HCT116 (cell line): ENCODE measurements at regions not wholly inside any gene's neighbourhood (a gene's known extent, or its start where the extent isn't known, plus 50 kb on each side); places are given as distances from the start of the nearest gene placed in this dataset.

Experiments
- CEBPB ChIP-seq: IDR thresholded peaks from 2 replicates; pipeline ENCODE4 v1.6.1; 2012; ENCODE audit warnings: low read depth
- CTCF ChIP-seq, 3 experiments: fragments of 200-600 bp in 1 of 3; sonication (generic) in 1 of 3; IDR thresholded peaks in 2 of 3; conservative IDR thresholded peaks in 1 of 3; 2 replicates each; pipeline ENCODE4 v1.5.1; 2012 to 2017; ENCODE audit warnings: low read depth in 2 of 3, low read length in 2 of 3, antibody characterized with exemption in 1 of 3, borderline replicate concordance in 1 of 3, control low read depth in 1 of 3, mild to moderate bottlenecking in 1 of 3, mixed read lengths in 1 of 3, mixed run types in 1 of 3, moderate library complexity in 1 of 3; ENCODE audit not compliant: insufficient read depth in 1 of 3
- EZH2 ChIP-seq: fragments of 200-600 bp; sonication (generic); IDR thresholded peaks from 2 replicates; pipeline ENCODE4 v1.6.1; 2017; ENCODE audit warnings: antibody characterized with exemption, mixed run types
- EZH2phosphoT487 ChIP-seq: fragments of 200-600 bp; IDR thresholded peaks from 2 replicates; pipeline ENCODE4 v1.6.1; 2018; ENCODE audit warnings: antibody characterized with exemption, borderline replicate concordance
- POLR2A ChIP-seq: IDR thresholded peaks from 2 replicates; pipeline ENCODE4 v1.7.0; 2011; ENCODE audit warnings: borderline replicate concordance; ENCODE audit not compliant: insufficient read depth, insufficient read length; ENCODE audit errors: extremely low read depth
- POLR2AphosphoS5 ChIP-seq: IDR thresholded peaks from 2 replicates; pipeline ENCODE4 v1.6.1; 2011; ENCODE audit warnings: mild to moderate bottlenecking, low read depth, low read length, moderate library complexity
- REST ChIP-seq: IDR thresholded peaks from 2 replicates; pipeline ENCODE4 v1.6.1; 2012; ENCODE audit warnings: low read depth
- SIN3A ChIP-seq: IDR thresholded peaks from 2 replicates; pipeline ENCODE4 v1.6.1; 2012; ENCODE audit warnings: low read depth
- SP1 ChIP-seq: IDR thresholded peaks from 2 replicates; pipeline ENCODE4 v1.6.1; 2012; ENCODE audit warnings: low read depth
- TCF7L2 ChIP-seq: IDR thresholded peaks from 2 replicates; pipeline ENCODE4 v1.7.0; 2011; ENCODE audit warnings: borderline replicate concordance, inconsistent platforms; ENCODE audit not compliant: insufficient read depth, insufficient read length; ENCODE audit errors: extremely low read depth
- YY1 ChIP-seq: IDR thresholded peaks from 2 replicates; pipeline ENCODE4 v1.6.1; 2011; ENCODE audit warnings: low read length, low read depth, moderate library complexity, mild to moderate bottlenecking; ENCODE audit not compliant: insufficient replicate concordance; ENCODE audit errors: extremely low read depth
- ZNF274 ChIP-seq: fragments of 200-500 bp; sonication (Bioruptor generic); IDR thresholded peaks from 2 replicates; pipeline ENCODE4 v1.6.1; 2014; ENCODE audit warnings: mild to moderate bottlenecking, low read depth, low read length, inconsistent platforms

- TF ChIP-seq CTCF (IDR thresholded peaks at IDR 0.05 in 2 of 3, conservative IDR thresholded peaks at IDR 0.05 in 1 of 3; ENCODE audit: borderline replicate concordance in 1 of 3, insufficient read depth in 1 of 3, low read depth in 2 of 3, low read length in 2 of 3) (no peak), CEBPB (no peak), ZNF274 (no peak), SP1 (no peak), TCF7L2 (no peak), EZH2phosphoT487 (no peak), YY1 (no peak), POLR2AphosphoS5 (no peak), EZH2 (no peak), SIN3A (no peak), REST (no peak), POLR2A (no peak)
Observed at GRCh38 chr20:50289581-50289980, 99.0 kb downstream of the CEBPB start.
